ENCODE measurements at regions not wholly inside any gene's neighbourhood (a gene's known extent, or its start where the extent isn't known, plus 50 kb on each side); places are given as distances from the start of the nearest gene placed in this dataset.
A peak's percentile ranks its signal among the peaks of the same experiment; 100 is the strongest.
"Not testable (repeated sequence)": the region's sequence is repeated elsewhere in the genome, so short reads cannot be mapped to it uniquely, and the experiment has no call there.

- no peak for DNase-seq (ENCODE audit: low read depth)
These were observed 189.1 kb upstream of the KBTBD8 start for GRCh38 chr3:66808891-66809594.

GRCh38 chr3:66809595-66809958, 188.5 kb upstream of the KBTBD8 start:
- no peak for DNase-seq (ENCODE audit: low read depth)

- peak; percentile 44 for DNase-seq (ENCODE audit: low read depth)
These were observed 186.0 kb upstream of the KBTBD8 start for GRCh38 chr3:66812136-66812535.

DNA sequence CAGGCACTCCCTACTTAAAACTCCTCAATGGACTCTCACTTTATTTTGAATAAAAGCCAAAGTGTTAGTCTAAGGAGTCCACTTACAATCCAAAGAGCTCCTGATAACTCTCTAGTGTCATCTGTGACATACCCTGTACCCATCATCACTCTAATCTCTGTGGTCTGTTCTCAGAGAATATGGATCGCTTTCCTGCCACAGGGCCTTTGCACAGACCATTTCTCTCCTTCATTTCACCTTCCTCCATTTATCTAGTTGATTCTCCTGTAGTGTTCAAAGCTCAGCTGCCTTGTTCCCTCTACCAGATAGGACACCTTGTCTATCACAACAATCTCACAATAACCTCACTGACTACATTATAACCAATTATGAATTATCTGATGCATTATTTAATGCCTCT, 185.4 kb upstream of the KBTBD8 start:
- DNase-seq (ENCODE audit: low read depth), result no peak

DNA sequence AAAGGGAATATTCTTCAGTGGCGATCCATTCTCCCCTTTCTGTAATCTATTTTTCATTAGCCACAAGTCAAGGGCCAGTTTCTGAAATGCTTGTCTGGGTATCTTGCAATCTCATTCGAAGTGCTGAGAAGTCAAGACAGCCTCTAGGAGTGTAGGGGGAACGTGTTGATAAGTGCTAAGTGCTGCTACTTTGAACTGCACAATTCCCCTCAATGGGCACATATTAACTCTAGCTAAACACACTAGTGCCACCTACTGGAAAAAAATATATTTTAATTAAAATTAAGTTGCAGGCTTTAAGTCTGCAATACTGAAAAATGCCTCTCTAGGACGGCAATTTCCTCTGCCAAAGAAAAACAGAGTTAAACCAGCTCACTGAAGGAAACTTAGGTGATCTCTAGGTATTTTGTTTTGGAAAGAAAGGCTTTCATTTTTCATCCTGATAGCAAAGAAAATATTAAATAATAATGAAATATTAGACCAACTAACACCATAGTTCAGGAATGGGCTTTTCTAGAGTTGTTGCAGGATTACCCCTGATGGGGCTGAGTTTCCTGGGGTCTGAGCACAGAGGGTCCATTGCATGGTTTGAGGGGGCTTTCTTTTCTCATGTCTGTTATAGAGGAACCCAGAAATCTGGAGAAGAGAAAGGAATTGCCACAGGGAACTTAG, 181.9 kb upstream of the KBTBD8 start:
- DNase-seq (ENCODE audit: low read depth), result peak; percentile 32

GRCh38 chr3:66817951-66818557, 180.1 kb upstream of the KBTBD8 start:
- DNase-seq (ENCODE audit: low read depth), result no peak

GRCh38 chr3:66819993-66820501, 178.1 kb upstream of the KBTBD8 start:
- DNase-seq (ENCODE audit: low read depth), result no peak

DNA sequence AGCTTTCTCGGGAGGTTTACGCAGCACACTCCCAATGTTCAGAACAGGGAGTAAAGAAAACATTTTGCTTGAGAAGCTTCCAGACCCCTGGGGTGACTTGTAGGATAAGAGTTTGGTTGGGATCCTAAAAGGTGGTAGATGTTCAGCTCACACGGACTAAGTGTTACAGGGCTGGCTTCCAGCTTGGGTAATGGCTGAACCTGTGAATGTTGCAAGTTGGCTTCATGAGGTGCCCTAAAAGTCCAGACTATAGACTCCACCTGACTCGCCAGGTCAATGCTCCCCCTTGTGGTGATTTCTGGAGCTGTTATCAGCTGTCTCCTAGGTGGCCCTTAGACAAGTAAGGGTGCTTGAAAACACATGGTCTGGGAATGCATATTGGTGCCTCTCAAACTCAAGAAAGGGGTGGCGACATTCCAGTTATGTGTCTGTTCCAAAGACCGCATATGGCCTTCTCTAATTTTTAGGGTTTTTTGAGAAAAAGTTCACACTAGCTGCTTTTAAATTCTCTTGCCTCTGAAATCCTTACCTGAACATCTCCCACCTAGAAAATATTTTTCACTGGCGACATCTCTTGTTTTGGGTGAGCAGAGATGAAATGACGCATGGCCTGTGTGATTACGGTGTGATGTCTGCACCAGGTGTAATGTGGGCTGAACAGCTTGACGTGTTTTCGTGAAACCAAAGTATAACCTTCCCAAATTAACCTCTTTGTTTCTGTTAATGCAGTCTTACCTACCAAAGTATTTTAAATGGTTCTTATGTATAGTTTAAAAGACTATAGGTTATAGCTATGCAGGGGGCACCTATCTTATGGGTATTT, 175.7 kb upstream of the KBTBD8 start:
- no peak for DNase-seq (ENCODE audit: low read depth)

- DNase-seq (ENCODE audit: low read depth), result no peak
These were observed 175.1 kb upstream of the KBTBD8 start for GRCh38 chr3:66823009-66823397.

GRCh38 chr3:66823532-66823931, 174.6 kb upstream of the KBTBD8 start:
- no peak for DNase-seq (ENCODE audit: low read depth)

DNA sequence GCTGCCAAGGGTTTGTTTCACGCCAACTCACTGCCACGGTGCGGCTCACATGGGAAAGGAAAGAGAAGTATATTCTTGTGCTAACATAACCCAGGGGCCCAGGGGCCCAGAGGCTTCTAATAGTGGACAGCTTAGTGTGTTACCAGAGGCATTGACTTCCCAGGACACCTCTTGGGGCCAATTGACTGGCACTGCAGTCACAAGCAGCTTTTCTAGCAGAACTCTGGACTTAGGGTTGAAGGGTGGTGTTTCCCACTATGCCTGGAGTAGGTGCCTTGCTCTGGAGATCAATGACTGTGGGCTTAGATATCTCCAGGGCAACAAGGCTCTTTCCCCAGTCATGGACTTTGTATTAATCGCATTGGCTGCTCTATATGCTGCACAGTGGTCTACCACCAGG, 172.7 kb upstream of the KBTBD8 start:
- no peak for DNase-seq (ENCODE audit: low read depth)

GRCh38 chr3:66827726-66828125, 170.4 kb upstream of the KBTBD8 start:
- DNase-seq (ENCODE audit: low read depth), result no peak

- DNase-seq (ENCODE audit: low read depth), result no peak
These were observed 169.8 kb upstream of the KBTBD8 start for GRCh38 chr3:66828303-66828702.

- no peak for DNase-seq (ENCODE audit: low read depth)
These were observed 167.8 kb upstream of the KBTBD8 start for GRCh38 chr3:66830301-66830700.

DNA sequence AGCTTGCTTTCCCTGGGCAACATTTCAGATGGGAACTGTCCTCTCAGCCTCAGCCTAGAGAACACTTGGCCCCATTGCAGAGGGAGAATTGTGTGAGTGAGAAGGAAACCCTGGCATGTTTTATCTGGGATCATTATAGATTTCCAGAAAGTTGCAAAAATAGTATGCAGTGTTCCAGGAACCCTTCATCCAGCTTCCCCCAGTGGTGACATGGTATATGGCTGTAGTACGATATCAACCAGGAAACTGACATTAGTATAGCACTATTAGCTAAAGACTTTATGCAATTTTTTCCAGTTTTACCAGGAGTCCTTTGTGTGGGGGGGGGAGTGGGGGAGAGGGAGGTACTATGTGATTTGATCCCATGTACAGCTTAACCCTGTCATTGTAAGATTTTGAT, 166.2 kb upstream of the KBTBD8 start:
- DNase-seq (ENCODE audit: low read depth), result no peak

DNA sequence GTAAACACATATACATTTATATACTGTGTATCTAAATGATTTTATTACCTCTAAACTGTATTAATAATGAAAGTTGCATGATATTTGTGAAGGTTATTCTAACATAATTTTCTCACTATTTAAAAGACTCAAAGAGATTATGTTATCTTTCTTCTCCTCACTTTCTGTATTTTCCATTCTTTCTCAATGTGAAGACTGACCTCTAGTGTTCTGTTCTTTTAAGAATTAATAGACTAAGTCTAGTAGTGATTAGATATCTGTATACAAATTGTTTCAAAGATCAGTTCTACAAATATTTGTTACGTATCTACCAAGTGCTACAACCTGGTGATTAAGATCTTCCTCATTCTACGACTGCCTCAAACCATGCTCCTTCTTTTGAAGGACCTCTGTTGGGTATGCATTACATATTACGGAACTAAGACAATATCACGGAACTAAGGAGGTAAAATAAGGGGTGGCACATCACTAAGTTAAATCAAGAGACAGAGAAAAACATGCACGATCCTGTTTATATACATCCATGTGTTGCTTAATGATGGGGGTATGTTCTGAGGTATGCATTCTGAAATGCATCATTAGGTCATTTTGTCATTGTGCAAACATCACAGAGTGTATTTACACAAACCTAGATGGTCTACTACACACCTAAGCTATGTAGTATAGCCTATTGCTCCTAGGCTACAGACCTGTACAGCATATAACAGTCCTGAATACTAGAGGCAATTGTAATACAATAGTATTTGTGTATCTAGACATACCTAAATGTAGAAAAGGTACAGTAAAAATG, 161.5 kb upstream of the KBTBD8 start:
- no peak for DNase-seq (ENCODE audit: low read depth)

GRCh38 chr3:66838704-66839103, 159.4 kb upstream of the KBTBD8 start:
- no peak for DNase-seq (ENCODE audit: low read depth)

GRCh38 chr3:66839508-66839907, 158.6 kb upstream of the KBTBD8 start:
- no peak for DNase-seq (ENCODE audit: low read depth)

- not testable (repeated sequence) for DNase-seq (ENCODE audit: low read depth)
These were observed 155.2 kb upstream of the KBTBD8 start for GRCh38 chr3:66842761-66843464.

- peak; percentile 6 for DNase-seq (ENCODE audit: low read depth)
These were observed 146.1 kb upstream of the KBTBD8 start for GRCh38 chr3:66851894-66852613.
